Uterus (tissue), 2 donors: ENCODE measurements at regions not wholly inside any gene's neighbourhood (a gene's known extent, or its start where the extent isn't known, plus 50 kb on each side); places are given as distances from the start of the nearest gene placed in this dataset.

Source experiments
- CTCF ChIP-seq, 4 experiments: fragments of 200-600 bp in 2 of 4; fragments of 450-650 bp in 2 of 4; sonication (generic) in 2 of 4; IDR thresholded peaks; one replicate each; pipeline ENCODE4 v1.5.1; 2016 to 2019; ENCODE audit warnings: antibody characterized with exemption in 4 of 4, mild to moderate bottlenecking in 2 of 4, moderate library complexity in 1 of 4
- POLR2A ChIP-seq, 2 donors: fragments of 450-650 bp; IDR thresholded peaks; one replicate each; pipeline ENCODE4 v1.6.1; 2016; ENCODE audit warnings: antibody characterized with exemption in 2 of 2, mild to moderate bottlenecking in 1 of 2, moderate library complexity in 1 of 2

- TF ChIP-seq CTCF (IDR thresholded peaks at IDR 0.05) (no peak), POLR2A (IDR thresholded peaks at IDR 0.05) (no peak)
Measured at GRCh38 chr15:38153781-38154180, 98.9 kb upstream of the SPRED1 start.
